Uterus (tissue), 2 donors: ENCODE measurements at regions not wholly inside any gene's neighbourhood (a gene's known extent, or its start where the extent isn't known, plus 50 kb on each side); places are given as distances from the start of the nearest gene placed in this dataset.

Experiments
- CTCF ChIP-seq, 4 experiments: fragments of 200-600 bp in 2 of 4; fragments of 450-650 bp in 2 of 4; sonication (generic) in 2 of 4; IDR thresholded peaks; one replicate each; pipeline ENCODE4 v1.5.1; 2016 to 2019; ENCODE audit warnings: antibody characterized with exemption in 4 of 4, mild to moderate bottlenecking in 2 of 4, moderate library complexity in 1 of 4
- POLR2A ChIP-seq, 2 donors: fragments of 450-650 bp; IDR thresholded peaks; one replicate each; pipeline ENCODE4 v1.6.1; 2016; ENCODE audit warnings: antibody characterized with exemption in 2 of 2, mild to moderate bottlenecking in 1 of 2, moderate library complexity in 1 of 2

DNA sequence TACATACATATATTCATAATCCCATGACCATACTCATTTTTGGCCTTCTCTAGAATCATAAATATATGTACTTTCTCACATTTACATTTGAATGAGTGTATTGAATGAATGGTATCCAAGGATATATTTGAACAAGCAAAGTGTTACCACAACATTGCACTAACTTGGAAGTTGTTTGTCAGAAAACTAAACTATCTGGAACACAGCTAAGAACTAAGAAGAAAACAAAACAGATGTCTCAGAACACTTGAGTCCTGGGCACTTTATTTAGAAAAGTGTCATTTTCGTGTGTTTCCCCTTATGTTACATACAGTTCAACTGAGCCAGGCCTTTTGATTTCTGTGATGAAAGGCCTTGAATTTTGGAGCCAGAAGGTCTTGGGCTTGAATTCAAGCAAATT, 466.7 kb upstream of the FAT1 start:
- TF ChIP-seq CTCF (IDR thresholded peaks at IDR 0.05): no peak
- no peak for TF ChIP-seq POLR2A (IDR thresholded peaks at IDR 0.05)
